Tibial nerve (tissue), 4 donors: ENCODE measurements at regions not wholly inside any gene's neighbourhood (a gene's known extent, or its start where the extent isn't known, plus 50 kb on each side); places are given as distances from the start of the nearest gene placed in this dataset.

Source experiments
- EP300 ChIP-seq, 2 donors: sonication (generic); formaldehyde crosslinking; IDR thresholded peaks; one replicate each; pipeline ENCODE4 v1.6.1; 2017; ENCODE audit warnings: antibody characterized with exemption in 2 of 2, mild to moderate bottlenecking in 1 of 2
- POLR2A ChIP-seq, 2 donors: fragments of 450-650 bp; IDR thresholded peaks; one replicate each; pipeline ENCODE4 v1.6.1; 2017; ENCODE audit warnings: antibody characterized with exemption in 2 of 2, mild to moderate bottlenecking in 2 of 2, moderate library complexity in 2 of 2
- TF ChIP-seq, protein P1 (sequence below), 5 experiments: fragments of 200-600 bp in 3 of 5; fragments of 450-650 bp in 2 of 5; sonication (generic) in 3 of 5; IDR thresholded peaks; one replicate each; pipeline ENCODE4 v1.5.1; 2016 to 2019; ENCODE audit warnings: antibody characterized with exemption in 5 of 5, mild to moderate bottlenecking in 3 of 5, moderate library complexity in 2 of 5

- TF ChIP-seq, protein P1, sequence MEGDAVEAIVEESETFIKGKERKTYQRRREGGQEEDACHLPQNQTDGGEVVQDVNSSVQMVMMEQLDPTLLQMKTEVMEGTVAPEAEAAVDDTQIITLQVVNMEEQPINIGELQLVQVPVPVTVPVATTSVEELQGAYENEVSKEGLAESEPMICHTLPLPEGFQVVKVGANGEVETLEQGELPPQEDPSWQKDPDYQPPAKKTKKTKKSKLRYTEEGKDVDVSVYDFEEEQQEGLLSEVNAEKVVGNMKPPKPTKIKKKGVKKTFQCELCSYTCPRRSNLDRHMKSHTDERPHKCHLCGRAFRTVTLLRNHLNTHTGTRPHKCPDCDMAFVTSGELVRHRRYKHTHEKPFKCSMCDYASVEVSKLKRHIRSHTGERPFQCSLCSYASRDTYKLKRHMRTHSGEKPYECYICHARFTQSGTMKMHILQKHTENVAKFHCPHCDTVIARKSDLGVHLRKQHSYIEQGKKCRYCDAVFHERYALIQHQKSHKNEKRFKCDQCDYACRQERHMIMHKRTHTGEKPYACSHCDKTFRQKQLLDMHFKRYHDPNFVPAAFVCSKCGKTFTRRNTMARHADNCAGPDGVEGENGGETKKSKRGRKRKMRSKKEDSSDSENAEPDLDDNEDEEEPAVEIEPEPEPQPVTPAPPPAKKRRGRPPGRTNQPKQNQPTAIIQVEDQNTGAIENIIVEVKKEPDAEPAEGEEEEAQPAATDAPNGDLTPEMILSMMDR (IDR thresholded peaks at IDR 0.05): no peak
- TF ChIP-seq POLR2A (IDR thresholded peaks at IDR 0.05) (no peak), EP300 (IDR thresholded peaks at IDR 0.05) (no peak)
These were observed 246.7 kb downstream of the TTC6 start for GRCh38 chr14:37842106-37842505.
